Activated CD4-positive, CD25-positive, alpha-beta regulatory T cell treated with anti-CD3 and anti-CD28 coated beads, Interleukin-2, amount 50 U/mL, for 16 hours (primary cell): ENCODE measurements at regions not wholly inside any gene's neighbourhood (a gene's known extent, or its start where the extent isn't known, plus 50 kb on each side); places are given as distances from the start of the nearest gene placed in this dataset.

Experiments
- DNase-seq: peaks from one replicate; pipeline ENCODE4 v3.0.0-alpha.2; 2020; ENCODE audit warnings: low read depth, low spot score

DNA sequence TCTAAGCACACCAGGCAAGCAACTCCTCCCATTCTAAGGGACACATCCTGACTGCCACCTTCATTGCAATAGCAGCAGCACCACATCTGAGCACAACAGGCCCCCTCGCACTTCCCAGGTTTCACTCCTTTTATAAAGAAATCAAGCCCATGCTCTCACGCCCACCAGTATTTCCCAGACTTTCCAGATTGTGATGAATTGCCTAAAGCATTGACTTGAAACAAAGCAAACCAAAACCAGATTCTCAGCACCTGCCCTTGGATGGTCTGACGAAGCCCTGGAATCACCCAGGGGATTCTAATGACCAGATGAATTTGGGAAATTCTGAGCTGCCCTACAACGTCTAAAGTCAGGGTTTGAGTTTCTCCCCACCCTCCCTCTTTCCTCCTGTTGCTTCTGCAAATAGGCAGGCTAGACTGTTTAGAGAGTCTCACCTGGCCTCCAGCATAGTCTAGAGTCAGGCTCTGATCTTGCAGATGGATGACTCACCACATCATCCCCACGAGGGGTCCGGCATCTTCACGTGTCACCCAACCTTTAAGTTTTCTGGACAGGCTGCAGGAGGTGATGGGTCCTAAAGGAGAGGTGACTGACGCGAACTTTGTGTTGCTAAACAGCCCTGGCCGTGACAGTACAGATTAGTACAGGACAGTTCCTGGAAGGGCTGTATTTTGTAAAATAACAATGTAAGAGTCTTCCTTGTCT lies 198.0 kb downstream of the SKIDA1 start:
- no peak for DNase-seq

DNA sequence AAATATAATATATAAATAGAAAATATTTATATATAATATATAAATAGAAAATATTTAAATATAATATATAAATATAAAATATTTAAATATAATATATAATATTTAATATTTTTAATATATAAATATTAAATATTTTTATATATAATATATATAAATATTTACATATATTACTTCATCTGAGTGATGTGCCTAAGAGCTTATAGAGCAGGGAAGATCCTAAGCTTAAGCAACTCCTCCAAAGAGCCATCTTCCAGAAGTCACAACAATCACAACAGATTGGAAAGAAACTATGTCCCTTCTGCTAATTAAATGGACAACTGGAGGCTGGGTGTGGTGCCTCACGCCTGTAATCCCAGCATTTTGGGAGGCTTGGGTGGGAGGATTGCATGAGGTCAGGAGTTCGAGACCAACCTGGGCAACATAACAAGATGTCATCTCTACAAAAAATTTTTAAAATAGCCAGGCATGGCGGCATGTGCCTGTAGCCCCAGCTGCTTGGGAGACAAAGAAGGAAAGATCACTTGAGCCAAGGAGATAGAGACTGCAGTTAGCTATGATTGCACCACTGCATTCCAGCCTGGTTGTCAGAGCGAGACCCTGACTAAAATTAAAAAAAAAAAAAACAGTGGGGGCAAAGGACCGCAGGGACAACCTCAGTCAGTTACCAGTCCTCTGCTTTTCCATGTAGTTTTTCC lies 198.7 kb downstream of the SKIDA1 start:
- DNase-seq = no peak

DNA sequence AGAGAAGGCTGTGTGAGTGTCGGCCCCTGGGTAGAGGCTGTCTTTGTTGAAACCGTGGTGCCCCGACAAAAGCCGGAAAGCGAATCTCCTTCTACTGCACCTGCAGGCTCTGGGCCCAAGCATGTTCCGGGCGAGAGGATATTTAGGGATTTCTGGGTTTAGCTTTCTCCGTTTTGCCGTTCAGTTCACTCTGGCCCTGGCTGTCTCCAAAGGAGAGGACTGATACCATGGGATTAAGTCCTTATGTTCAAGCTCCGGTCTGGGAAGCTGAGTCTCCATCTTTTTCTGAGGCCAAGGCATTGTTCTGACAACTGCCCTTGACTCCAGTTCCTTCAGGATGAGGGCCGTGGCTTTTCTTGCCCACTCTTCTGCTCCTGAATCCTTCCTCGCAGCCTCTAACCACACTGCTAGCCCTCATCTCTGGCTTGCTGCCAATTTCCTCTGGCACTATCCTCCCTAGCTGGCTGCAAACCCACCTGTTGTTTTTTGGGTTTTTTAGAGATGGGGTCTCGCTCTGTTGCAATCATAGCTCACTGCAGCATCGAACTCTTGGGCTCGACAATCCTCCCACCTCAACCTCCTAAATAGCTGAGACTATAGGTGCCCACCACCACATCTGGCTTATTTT lies 206.8 kb downstream of the SKIDA1 start:
- DNase-seq = no peak

DNA sequence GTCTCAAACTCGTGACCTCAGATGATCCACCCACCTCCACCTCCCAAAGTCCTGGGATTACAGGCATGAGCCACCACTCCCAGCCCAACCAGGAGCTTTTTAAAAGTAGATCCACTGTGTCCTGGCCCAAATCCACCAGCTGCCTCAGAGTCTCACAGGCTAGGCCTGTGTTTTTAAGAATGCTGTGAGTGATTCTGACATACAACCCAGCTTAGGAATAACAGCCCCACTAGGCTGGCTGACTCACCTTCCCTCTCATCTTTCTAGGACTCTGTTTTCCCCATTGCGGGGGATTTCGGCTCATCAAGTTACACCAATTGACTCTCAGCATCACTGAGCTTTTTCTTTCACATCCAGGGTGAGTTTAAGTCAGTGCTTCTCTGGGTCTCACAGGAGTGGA lies 207.6 kb downstream of the SKIDA1 start:
- no peak for DNase-seq

DNA sequence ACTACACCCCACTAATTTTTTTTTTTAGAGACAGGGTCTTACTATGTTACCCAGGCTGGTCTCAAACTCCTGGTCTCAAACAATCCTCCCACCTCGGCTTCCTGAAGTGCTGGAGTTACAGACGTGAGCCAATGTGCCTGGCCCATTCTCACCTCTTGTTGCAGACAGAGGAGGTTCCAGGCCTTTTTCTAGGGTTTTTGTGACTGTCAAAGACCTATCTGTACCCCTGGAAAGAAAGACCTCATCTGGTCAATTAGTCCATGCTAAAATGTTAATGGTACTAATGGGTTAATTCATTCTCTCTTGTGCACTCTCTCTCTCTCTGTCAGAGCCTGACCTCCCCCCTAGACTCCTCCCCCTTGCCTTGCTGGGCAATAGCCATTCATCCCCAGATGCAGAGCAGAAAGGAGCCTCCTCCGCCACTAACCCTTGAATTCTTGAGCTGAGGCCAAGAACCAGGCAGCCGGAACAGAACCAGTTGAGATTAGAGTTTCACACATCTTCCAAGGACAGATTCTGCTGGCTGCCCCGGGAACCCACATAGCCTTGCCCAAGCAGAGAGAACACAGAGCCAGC lies 209.7 kb downstream of the SKIDA1 start:
- no peak for DNase-seq

DNA sequence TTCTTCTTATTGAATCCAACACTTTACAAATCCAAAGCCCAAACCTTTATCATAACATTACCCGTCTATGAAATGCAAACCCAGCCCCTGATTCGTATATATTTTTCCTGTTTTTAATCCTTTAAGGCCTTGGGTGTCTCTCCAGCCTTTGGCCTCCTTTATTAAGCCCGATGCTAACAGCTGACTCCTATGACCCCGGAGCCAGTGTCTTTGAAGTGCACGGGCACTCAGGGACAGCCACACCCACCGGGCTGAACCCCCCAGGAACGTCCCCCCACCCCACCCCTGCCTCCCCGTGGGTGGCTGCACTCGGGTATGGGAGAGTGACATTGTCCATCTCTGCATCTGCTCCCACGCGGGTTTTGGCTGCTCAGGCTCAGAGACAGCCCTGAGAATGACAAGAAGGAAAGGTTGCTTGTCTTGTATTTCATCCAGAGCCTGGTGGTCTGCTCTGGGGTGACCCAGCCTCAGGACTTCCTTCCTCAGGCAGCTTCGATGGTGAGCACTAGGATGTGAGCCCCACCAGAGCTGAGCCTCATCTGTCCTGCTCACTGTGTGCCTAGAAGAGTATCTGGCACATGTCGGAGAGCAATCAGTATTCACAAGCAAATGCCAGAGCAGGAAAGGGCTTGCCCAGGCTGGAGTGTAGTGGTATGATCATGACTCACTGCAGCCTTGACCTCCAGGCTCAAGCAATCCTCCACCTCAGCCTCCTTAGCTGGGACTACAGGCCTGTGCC lies 210.4 kb downstream of the SKIDA1 start:
- DNase-seq = no peak

DNA sequence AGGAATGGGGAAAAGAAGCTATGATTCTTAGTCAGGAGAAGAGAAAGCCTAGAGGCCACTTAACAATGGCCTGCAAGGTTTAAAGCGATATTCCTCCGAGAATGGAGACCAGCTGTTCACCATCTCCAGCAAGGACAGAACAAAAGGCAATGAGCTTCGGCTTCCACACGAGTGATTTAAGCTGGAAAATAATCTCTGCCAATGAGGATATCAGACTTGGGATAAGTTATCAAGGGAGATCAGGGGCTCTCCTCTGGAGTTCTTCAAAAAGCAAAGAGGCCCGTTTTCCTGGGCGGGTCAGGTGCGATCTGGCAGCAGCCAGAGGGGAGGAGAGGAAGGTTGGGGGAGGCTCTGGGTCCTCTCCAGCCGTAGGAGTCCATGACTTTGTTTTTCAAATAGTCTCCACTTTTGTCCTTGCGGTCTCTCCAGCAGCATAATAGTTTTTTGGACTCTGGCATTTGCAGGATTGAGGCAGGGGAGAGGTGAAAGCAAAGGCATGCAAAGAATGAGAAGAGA lies 211.3 kb downstream of the SKIDA1 start:
- no peak for DNase-seq

DNA sequence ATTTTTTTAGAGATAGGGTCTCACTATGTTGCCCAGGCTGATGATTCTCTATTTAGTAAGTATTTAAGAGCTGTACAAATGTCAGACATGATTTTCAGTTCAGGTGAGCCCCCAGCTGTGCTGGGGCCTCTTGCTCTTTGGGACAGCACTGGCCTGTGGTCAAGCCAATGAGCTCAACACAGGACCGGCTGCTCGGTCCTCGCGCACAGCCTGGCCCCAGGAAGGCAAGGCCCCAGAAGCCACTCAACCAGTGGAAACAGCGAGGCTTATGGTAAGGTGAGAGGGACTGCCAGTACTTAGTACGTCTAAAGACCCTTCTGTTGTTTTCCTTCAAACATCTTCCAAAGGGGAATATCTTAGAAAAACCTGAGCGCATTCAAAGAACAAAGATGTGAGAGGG lies 211.8 kb downstream of the SKIDA1 start:
- DNase-seq = no peak

DNA sequence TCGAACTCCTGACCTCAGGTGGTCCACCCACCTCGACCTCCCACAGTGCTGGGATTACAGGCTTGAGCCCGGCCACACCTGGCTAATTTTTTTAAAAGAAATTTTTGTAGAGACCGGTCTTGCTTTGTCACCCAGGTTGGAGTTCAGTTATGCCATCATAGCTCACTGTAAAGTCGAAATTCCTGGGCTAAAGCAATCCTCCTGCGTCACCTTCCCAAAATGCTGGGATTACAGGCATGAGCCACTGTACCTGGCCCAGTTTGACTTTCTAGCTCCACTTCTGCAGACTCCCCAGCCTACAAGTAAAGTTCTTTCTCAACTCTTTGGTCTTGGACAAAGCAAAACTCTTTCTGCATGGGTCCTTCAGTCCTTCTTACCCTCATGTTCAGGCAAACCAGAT lies 214.1 kb downstream of the SKIDA1 start:
- DNase-seq = no peak

DNA sequence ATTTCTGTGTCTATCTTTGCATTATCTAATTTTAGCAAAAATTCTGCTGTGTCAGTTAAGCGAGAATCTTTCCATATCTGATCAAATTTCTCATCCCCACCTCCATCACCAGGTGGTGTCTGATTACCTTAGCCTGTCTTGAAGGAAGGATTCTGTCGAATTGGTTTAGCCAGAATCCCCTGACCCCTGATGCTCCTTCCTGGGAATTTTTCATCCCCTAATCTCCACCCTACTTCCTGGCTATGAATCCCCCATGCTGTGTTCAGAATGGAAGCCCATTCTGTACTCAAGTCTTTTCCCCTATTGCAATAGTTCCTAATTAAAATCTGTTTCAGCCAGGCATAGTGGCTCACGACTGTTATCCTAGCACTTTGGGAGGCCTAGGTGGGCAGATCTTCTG lies 216.1 kb downstream of the SKIDA1 start:
- no peak for DNase-seq

DNA sequence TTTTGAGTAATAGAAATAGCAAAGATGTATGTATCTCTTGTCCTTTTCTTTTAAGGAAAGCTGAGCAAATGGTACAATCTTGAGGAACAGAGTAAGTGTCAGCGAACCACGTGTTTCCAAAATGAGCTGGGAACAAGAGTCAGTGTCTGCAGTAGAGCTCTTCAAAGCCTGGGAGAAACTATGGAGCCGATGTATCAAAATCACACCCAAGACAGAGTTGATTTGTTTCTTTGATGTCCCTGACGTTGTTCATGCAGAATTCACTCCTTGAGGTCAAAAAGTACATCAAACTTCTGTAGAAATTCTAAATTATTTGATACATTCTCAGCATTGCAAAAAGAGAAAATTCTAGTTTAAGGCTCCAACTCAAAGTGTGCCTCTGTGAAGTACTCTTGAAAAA lies 216.5 kb downstream of the SKIDA1 start:
- DNase-seq = no peak

DNA sequence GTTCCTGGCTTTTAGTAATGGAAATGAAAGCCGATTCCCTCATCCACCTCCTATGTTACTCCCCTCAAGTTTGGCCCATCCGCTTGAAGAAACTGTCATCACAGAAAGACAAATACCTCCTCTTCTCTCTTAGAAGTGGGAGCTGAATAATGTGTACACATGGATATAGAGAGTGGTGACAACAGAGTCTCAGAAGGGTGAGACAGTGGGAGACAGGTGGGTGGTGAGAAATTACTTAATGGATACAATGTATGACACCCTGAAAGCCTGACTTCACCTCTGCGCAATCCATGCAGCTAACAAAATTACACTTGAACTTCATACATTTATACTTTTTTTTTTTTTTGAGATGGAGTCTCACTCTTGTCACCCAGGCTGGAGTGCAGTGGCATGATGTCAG lies 217.5 kb downstream of the SKIDA1 start:
- DNase-seq = no peak

DNA sequence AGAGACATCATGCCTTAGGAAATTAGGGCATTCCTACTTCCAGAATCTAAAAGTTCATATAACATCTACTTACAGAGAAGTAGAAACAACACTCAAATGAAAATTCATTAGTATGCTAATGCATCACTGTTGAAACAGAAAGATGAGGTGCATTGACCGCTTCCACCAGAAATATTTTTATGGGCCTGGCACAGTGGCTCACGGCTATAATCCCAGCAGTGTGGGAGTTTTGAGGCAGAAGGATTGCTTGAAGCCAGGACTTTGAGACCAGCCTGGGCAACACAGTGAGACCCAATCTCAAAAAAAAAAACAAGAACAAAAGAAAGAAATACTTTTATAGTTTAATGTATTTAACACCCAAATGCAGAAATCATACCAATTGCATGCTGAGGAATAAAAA lies 220.9 kb downstream of the SKIDA1 start:
- no peak for DNase-seq

DNA sequence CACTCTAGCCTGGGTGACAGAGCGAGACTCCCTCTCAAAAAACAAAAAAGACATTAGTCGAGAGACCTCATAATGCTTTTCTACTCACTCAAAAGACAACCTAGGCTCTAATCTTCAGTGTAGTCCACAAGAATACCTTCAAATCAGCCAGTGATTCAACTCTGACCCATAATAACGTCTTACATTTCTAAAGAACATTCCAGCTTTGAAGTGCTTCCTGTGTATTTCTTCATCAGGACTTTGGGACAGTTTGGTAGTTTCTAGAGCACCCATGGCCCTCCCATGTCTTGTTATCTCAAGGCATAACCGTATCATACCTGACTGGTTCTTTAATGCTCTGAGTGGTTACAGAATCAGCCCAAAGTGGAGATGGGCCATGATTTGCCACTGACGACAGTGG lies 221.3 kb downstream of the SKIDA1 start:
- DNase-seq = no peak

DNA sequence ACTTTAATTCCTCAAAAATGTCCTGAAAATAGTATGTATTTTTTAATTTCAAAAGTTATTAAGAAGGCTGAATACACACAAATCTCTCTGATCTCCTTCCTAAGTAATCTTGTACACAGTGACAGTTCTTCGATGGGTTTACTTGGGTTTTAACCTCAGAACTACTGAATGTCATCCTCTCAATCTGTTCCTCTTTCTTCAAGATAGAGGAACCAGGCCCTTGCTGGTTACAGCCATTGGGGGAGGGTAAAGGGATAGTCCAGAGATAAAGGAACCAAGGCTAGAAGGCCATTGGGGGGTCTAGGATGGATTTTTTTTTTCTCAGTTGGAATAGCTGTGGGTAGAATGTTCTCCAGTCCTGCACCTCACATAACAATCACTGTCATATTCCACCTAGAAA lies 224.9 kb downstream of the SKIDA1 start:
- no peak for DNase-seq

DNA sequence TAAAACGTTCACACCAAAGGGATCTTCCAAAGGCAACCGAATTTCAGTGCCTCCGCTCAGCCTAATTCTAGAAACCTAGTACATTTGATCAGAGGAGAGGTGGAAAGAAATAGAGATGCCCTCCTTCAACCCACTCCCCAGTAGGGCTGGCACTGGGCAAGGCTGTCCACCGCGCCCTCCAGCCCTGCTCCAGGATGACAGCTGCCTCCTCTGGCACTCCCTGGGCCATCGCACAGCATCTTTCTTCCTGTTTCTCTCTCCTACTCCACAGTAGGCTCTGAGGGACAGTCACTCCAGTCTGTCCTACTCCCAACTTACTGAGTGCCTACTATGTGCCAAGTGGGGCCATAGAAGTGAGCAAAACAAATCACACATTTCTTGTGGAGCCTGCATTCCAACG lies 226.2 kb downstream of the SKIDA1 start:
- DNase-seq = no peak

DNA sequence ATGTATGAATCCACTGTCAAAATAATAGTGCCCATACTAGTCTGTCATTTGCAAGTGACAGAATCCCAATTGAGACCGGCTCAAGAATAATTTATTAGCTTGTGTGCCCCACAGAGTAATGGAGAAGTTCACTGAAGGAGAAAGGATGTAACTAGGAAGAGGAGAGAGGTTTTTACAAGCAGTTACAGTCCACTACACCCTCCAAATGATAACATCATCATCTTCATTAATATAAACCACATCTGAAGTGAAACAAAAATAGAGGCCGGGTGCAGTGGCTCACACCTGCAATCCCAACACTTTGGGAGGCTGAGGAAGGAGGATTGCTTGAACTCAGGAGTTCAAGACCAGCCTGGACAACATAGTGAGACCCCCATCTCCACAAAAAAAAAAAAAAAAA lies 226.8 kb downstream of the SKIDA1 start:
- no peak for DNase-seq

DNA sequence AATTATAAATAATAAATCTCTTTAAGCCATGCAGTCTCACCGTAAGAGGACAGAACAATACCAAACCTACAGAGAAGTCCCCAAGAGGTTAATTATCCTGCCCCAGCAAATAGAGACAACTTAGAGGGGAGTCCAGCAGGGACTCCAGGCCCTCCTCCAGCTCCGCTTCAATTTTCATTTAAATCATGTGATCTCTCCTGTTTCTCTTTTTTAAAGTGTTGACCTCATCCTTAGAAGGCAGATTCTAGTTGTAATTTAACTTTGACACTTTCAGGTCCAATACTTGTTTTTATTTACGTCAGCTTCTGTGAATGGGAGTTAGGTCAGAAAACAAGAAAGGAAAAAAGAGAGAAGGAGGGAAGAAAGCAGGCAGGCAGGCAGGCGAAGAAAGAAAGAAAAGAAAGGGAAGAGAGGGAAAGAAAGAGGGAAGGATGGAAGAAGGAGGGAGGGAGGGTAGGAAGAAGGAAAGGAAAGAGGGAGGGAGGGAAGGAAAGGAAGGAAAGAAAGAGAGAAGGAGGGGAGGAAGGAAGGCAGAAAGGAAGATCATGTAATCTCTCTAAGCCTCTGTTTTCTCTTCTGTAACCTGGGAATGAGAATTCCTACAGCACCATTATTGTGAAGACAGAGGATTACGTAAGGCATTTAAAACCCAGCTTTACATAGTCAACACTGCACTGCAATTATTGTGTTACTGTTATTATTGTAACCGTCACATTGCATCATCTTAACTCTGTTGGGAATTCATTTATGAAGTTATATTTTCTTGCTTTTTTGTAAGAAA lies 227.7 kb downstream of the SKIDA1 start:
- no peak for DNase-seq

DNA sequence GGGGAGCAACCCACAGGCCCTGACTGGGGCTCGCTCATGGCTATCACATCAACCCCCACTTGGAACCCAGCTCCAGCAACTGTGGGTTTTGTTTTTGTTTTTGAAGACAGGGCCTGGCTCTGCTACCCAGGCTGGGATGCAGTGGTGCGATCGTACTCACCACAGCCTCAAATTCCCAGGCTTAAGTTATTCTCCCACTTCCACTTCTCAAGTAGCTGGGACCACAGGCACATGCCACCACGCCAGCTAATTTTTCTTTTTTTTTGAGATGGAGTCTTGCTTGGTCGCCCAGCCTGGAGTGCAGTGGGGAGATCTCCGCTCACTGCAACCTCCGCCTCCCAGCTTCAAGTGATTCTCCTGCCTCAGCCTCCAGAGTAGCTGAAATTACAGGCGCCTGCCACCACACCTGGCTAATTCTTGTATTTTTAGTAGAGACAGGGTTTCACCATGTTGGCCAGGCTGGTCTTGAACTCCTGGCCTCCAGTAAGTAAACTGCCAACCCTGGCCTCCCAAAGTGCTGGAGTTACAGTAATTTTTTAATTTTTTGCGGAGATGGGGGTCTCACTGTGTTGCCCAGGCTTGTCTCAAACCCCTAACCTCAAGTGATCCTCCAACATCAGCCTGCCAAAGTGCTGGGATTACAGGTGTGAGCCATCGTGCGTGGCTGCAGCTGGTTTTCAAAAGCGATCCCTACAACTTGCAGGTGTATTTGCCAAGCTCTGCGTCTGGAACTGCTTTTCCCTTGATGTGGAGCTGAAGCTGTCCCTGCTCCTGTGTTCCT lies 228.7 kb downstream of the SKIDA1 start:
- DNase-seq = no peak
